KMS-11 (cell line): ENCODE measurements at regions not wholly inside any gene's neighbourhood (a gene's known extent, or its start where the extent isn't known, plus 50 kb on each side); places are given as distances from the start of the nearest gene placed in this dataset.

Source experiments
- H2AFZ ChIP-seq: fragments of 200-600 bp; sonication (generic); 2 replicates; pipeline ENCODE4 v1.6.1; 2016; ENCODE audit warnings: antibody characterized with exemption, mixed run types, low read depth
- H3K27ac ChIP-seq: fragments of 200-600 bp; sonication (generic); 2 replicates; pipeline ENCODE4 v1.6.1; 2016; ENCODE audit warnings: mild to moderate bottlenecking, mixed run types
- H3K27me3 ChIP-seq: fragments of 200-600 bp; sonication (generic); 2 replicates; pipeline ENCODE4 v1.6.1; 2017; ENCODE audit warnings: mild to moderate bottlenecking, low read depth, mixed run types, moderate library complexity; ENCODE audit not compliant: insufficient read depth
- H3K36me3 ChIP-seq: fragments of 200-600 bp; sonication (generic); 2 replicates; pipeline ENCODE4 v1.6.1; 2017; ENCODE audit warnings: mild to moderate bottlenecking, mixed run types; ENCODE audit not compliant: insufficient read depth
- H3K4me1 ChIP-seq: fragments of 200-600 bp; sonication (generic); 2 replicates; pipeline ENCODE4 v1.6.1; 2016; ENCODE audit warnings: mild to moderate bottlenecking, low read depth, mixed run types; ENCODE audit not compliant: poor library complexity, severe bottlenecking
- H3K4me2 ChIP-seq: fragments of 200-600 bp; sonication (generic); 2 replicates; pipeline ENCODE4 v1.7.0; 2016; ENCODE audit warnings: mild to moderate bottlenecking, mixed run types
- H3K4me3 ChIP-seq: fragments of 200-600 bp; sonication (generic); IDR thresholded peaks from 2 replicates; pipeline ENCODE4 v1.6.1; 2017; ENCODE audit warnings: low read depth, low read length, mixed read lengths; ENCODE audit not compliant: insufficient read depth
- H3K79me2 ChIP-seq: fragments of 200-600 bp; sonication (generic); 2 replicates; pipeline ENCODE4 v1.6.1; 2016; ENCODE audit warnings: low read depth, mixed run types; ENCODE audit not compliant: insufficient read depth
- H3K9ac ChIP-seq: fragments of 200-600 bp; sonication (generic); 2 replicates; pipeline ENCODE4 v1.6.1; 2016; ENCODE audit warnings: mild to moderate bottlenecking, mixed run types
- H4K20me1 ChIP-seq: fragments of 200-600 bp; sonication (generic); 2 replicates; pipeline ENCODE4 v1.6.1; 2016; ENCODE audit warnings: mild to moderate bottlenecking, mixed run types; ENCODE audit not compliant: insufficient read depth
- CTCF ChIP-seq: fragments of 200-600 bp; sonication (generic); conservative IDR thresholded peaks from 2 replicates; pipeline ENCODE4 v1.6.1; 2017; ENCODE audit warnings: low read depth, mild to moderate bottlenecking, antibody characterized with exemption, low read length, moderate library complexity, mixed read lengths

- Histone ChIP-seq H3K4me1 (no peaks in the 10 kb centered on the region), H3K9ac (no peak overlapping the region), H3K27me3 (no peaks in the 10 kb centered on the region), H3K27ac (no peak overlapping the region), H3K79me2 (no peaks in the 10 kb centered on the region), H3K36me3 (no peaks in the 10 kb centered on the region), H4K20me1 (no peaks in the 10 kb centered on the region), H3K4me2 (no peak overlapping the region), H2AFZ (no peak overlapping the region), H3K4me3 (no peak overlapping the region)
- TF ChIP-seq CTCF = no peak
These were observed 180.6 kb upstream of the ELL2 start for GRCh38 chr5:96142184-96142781.

DNA sequence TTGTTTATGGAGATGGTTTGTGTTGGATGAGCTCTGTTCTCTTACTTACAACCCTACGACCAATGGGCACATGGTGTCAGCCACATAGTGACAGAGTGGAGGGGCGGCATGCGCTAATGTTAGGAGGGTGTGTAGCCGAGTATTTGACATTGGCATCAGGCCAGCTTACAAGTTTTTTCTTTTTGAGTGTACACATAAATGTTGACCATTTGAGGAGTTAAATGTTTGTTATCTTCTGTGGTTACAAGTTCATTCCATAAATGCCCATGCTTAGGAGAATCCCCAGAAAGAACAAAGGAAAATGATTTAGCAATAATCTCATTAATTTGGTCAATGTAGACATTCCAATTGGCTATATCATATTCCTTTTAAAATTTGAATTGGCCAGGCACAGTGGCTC lies 180.1 kb upstream of the ELL2 start:
- no peaks in the 10 kb centered on the region for H4K20me1 ChIP-seq
- TF ChIP-seq CTCF = no peak
- H3K36me3 ChIP-seq = no peaks in the 10 kb centered on the region
- no peak overlapping the region for H2AFZ ChIP-seq
- no peak overlapping the region for H3K4me3 ChIP-seq
- H3K79me2 ChIP-seq = no peaks in the 10 kb centered on the region
- H3K27ac ChIP-seq = no peak overlapping the region
- no peak overlapping the region for H3K4me2 ChIP-seq
- H3K27me3 ChIP-seq = no peaks in the 10 kb centered on the region
- no peaks in the 10 kb centered on the region for H3K4me1 ChIP-seq
- H3K9ac ChIP-seq = no peak overlapping the region

GRCh38 chr5:96140496-96140895 lies 178.8 kb upstream of the ELL2 start:
- H3K4me2 ChIP-seq = no peak overlapping the region
- no peak for TF ChIP-seq CTCF
- no peaks in the 10 kb centered on the region for H3K79me2 ChIP-seq
- no peaks in the 10 kb centered on the region for H4K20me1 ChIP-seq
- no peak overlapping the region for H3K4me3 ChIP-seq
- no peaks in the 10 kb centered on the region for H3K4me1 ChIP-seq
- H3K27me3 ChIP-seq = no peaks in the 10 kb centered on the region
- no peaks in the 10 kb centered on the region for H3K36me3 ChIP-seq
- no peak overlapping the region for H2AFZ ChIP-seq
- H3K27ac ChIP-seq = no peak overlapping the region
- H3K9ac ChIP-seq = no peak overlapping the region

GRCh38 chr5:96140084-96140483 lies 178.4 kb upstream of the ELL2 start:
- no peak overlapping the region for H3K27ac ChIP-seq
- no peaks in the 10 kb centered on the region for H4K20me1 ChIP-seq
- H3K4me3 ChIP-seq = no peak overlapping the region
- no peak overlapping the region for H2AFZ ChIP-seq
- H3K36me3 ChIP-seq = no peaks in the 10 kb centered on the region
- no peak overlapping the region for H3K4me2 ChIP-seq
- no peaks in the 10 kb centered on the region for H3K27me3 ChIP-seq
- no peaks in the 10 kb centered on the region for H3K79me2 ChIP-seq
- H3K4me1 ChIP-seq = no peaks in the 10 kb centered on the region
- no peak for TF ChIP-seq CTCF
- no peak overlapping the region for H3K9ac ChIP-seq

- no peaks in the 10 kb centered on the region for H4K20me1 ChIP-seq
- no peaks in the 10 kb centered on the region for H3K27me3 ChIP-seq
- TF ChIP-seq CTCF = no peak
- H3K27ac ChIP-seq = no peak overlapping the region
- H3K4me1 ChIP-seq = no peaks in the 10 kb centered on the region
- no peaks in the 10 kb centered on the region for H3K79me2 ChIP-seq
- no peak overlapping the region for H2AFZ ChIP-seq
- H3K9ac ChIP-seq = no peak overlapping the region
- no peak overlapping the region for H3K4me2 ChIP-seq
- no peaks in the 10 kb centered on the region for H3K36me3 ChIP-seq
- H3K4me3 ChIP-seq = no peak overlapping the region
These were observed 173.2 kb upstream of the ELL2 start for GRCh38 chr5:96134886-96135285.
